ENCODE measurements at regions not wholly inside any gene's neighbourhood (a gene's known extent, or its start where the extent isn't known, plus 50 kb on each side); places are given as distances from the start of the nearest gene placed in this dataset.

DNA sequence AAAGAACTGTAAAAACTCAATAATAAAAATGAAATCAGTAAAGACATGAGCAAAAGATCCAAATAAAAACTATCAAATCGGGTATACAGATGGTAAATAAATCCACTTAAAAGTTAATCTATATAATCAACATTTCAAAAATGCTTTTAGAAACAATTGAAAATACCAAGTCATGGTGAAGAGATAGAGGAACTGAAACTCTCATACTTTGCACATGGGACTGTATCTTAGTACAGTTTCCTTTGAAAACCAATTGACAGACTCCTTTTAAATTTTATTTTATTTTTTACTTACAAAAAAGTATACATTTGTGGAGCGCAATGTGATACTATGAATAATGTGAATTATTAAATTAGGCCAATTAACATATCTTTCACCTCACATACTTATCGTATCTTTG is 98.6 kb upstream of the FAR2 start:
- TF ChIP-seq, protein P1, sequence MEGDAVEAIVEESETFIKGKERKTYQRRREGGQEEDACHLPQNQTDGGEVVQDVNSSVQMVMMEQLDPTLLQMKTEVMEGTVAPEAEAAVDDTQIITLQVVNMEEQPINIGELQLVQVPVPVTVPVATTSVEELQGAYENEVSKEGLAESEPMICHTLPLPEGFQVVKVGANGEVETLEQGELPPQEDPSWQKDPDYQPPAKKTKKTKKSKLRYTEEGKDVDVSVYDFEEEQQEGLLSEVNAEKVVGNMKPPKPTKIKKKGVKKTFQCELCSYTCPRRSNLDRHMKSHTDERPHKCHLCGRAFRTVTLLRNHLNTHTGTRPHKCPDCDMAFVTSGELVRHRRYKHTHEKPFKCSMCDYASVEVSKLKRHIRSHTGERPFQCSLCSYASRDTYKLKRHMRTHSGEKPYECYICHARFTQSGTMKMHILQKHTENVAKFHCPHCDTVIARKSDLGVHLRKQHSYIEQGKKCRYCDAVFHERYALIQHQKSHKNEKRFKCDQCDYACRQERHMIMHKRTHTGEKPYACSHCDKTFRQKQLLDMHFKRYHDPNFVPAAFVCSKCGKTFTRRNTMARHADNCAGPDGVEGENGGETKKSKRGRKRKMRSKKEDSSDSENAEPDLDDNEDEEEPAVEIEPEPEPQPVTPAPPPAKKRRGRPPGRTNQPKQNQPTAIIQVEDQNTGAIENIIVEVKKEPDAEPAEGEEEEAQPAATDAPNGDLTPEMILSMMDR (IDR thresholded peaks at IDR 0.05; ENCODE audit: low read length), result no peak
- TF ChIP-seq EZH2 (IDR thresholded peaks at IDR 0.05; ENCODE audit: borderline replicate concordance, low read length), result no peak
